GM21381 (cell line): ENCODE measurements at regions not wholly inside any gene's neighbourhood (a gene's known extent, or its start where the extent isn't known, plus 50 kb on each side); places are given as distances from the start of the nearest gene placed in this dataset.

Experiments used
- ATAC-seq: cut with Tn5 transposase; IDR thresholded peaks from one replicate; pipeline ENCODE4 v1.9.1; 2021; ENCODE audit warnings: mild to moderate bottlenecking, moderate library complexity; ENCODE audit not compliant: unreplicated experiment

- ATAC-seq: no peak
These were observed 555.3 kb upstream of the ZNF462 start for GRCh38 chr9:106307670-106308069.

GRCh38 chr9:106309925-106310324 lies 553.0 kb upstream of the ZNF462 start:
- no peak for ATAC-seq

GRCh38 chr9:106310782-106311181 lies 552.2 kb upstream of the ZNF462 start:
- peak; percentile 68 for ATAC-seq

GRCh38 chr9:106312906-106313305 lies 550.1 kb upstream of the ZNF462 start:
- no peak for ATAC-seq

- no peak for ATAC-seq
These were observed 548.5 kb upstream of the ZNF462 start for GRCh38 chr9:106314476-106314875.

- no peak for ATAC-seq
These were observed 541.4 kb upstream of the ZNF462 start for GRCh38 chr9:106321394-106322180.

- ATAC-seq: no peak
These were observed 540.2 kb upstream of the ZNF462 start for GRCh38 chr9:106322706-106323245.

GRCh38 chr9:106324053-106324585 lies 538.8 kb upstream of the ZNF462 start:
- no peak for ATAC-seq

GRCh38 chr9:106324591-106325280 lies 538.2 kb upstream of the ZNF462 start:
- no peak for ATAC-seq

GRCh38 chr9:106326493-106326892 lies 536.5 kb upstream of the ZNF462 start:
- peak; percentile 76 for ATAC-seq

GRCh38 chr9:106333481-106333880 lies 529.5 kb upstream of the ZNF462 start:
- no peak for ATAC-seq

GRCh38 chr9:106334081-106334480 lies 528.9 kb upstream of the ZNF462 start:
- no peak for ATAC-seq

- ATAC-seq: no peak
These were observed 523.1 kb upstream of the ZNF462 start for GRCh38 chr9:106339882-106340281.

- no peak for ATAC-seq
These were observed 512.2 kb upstream of the ZNF462 start for GRCh38 chr9:106350777-106351176.

GRCh38 chr9:106356924-106357323 lies 506.0 kb upstream of the ZNF462 start:
- no peak for ATAC-seq

- ATAC-seq: no peak
These were observed 504.6 kb upstream of the ZNF462 start for GRCh38 chr9:106358331-106358730.

GRCh38 chr9:106376689-106377088 lies 486.3 kb upstream of the ZNF462 start:
- ATAC-seq: no peak

- ATAC-seq: no peak
These were observed 479.9 kb upstream of the ZNF462 start for GRCh38 chr9:106383072-106383471.

GRCh38 chr9:106387965-106388364 lies 475.0 kb upstream of the ZNF462 start:
- ATAC-seq: no peak

GRCh38 chr9:106393226-106393625 lies 469.7 kb upstream of the ZNF462 start:
- no peak for ATAC-seq

- ATAC-seq: no peak
These were observed 462.8 kb upstream of the ZNF462 start for GRCh38 chr9:106400170-106400569.

- ATAC-seq: no peak
These were observed 462.0 kb upstream of the ZNF462 start for GRCh38 chr9:106400950-106401349.
